Naive thymus-derived CD4-positive, alpha-beta T cell (primary cell): ENCODE measurements at regions not wholly inside any gene's neighbourhood (a gene's known extent, or its start where the extent isn't known, plus 50 kb on each side); places are given as distances from the start of the nearest gene placed in this dataset.

Experiments
- ATAC-seq: fragments of 150-1000 bp; cut with Tn5 transposase; 2 replicates; pipeline ENCODE4 v1.10.0; 2021; ENCODE audit warnings: mild to moderate bottlenecking, moderate library complexity
- CTCF ChIA-PET: fragments of 350-600 bp; sonication (Branson Sonifier 250); formaldehyde crosslinking; loops from one replicate; lab custom pipeline; 2021; ENCODE audit warnings: antibody characterized with exemption; lab: Charles Lee
- POLR2A ChIA-PET: fragments of 350-600 bp; sonication (Branson Sonifier 250); formaldehyde crosslinking; loops from one replicate; lab custom pipeline; 2021; ENCODE audit warnings: antibody characterized with exemption, inconsistent platforms; lab: Charles Lee
- DNase-seq, 9 donors: peaks; one replicate each; pipeline versions ENCODE4 v3.0.0 to v3.0.0-alpha.2; 2020 to 2022; ENCODE audit warnings: mixed read lengths in 1 of 9
- H3K27ac ChIP-seq: one replicate; pipeline ENCODE4 v1.7.0; 2013; ENCODE audit warnings: mild to moderate bottlenecking, low read depth, low read length, moderate library complexity
- H3K27me3 ChIP-seq, 2 donors: one replicate each; pipeline ENCODE4 v1.7.0; 2013; ENCODE audit warnings: low read length in 2 of 2, mild to moderate bottlenecking in 2 of 2, moderate library complexity in 2 of 2; ENCODE audit not compliant: control insufficient read depth in 2 of 2, insufficient read depth in 2 of 2
- H3K36me3 ChIP-seq, 3 experiments: 1 replicate in 2 of 3; 2 replicates in 1 of 3; pipeline ENCODE4 v1.7.0; 2013; ENCODE audit warnings: low read length in 3 of 3, mild to moderate bottlenecking in 3 of 3, moderate library complexity in 1 of 3; ENCODE audit not compliant: insufficient read depth in 3 of 3, control insufficient read depth in 2 of 3
- H3K4me1 ChIP-seq, 2 donors: one replicate each; pipeline ENCODE4 v1.7.0; 2013; ENCODE audit warnings: low read length in 2 of 2, mild to moderate bottlenecking in 2 of 2, moderate library complexity in 1 of 2; ENCODE audit not compliant: control insufficient read depth in 2 of 2, insufficient read depth in 2 of 2
- H3K4me3 ChIP-seq: 2 replicates; pipeline ENCODE4 v1.7.0; 2013; ENCODE audit warnings: mild to moderate bottlenecking, low read length
- H3K9me3 ChIP-seq, 3 experiments: 1 replicate in 2 of 3; 2 replicates in 1 of 3; pipeline ENCODE4 v1.7.0; 2013; ENCODE audit warnings: low read length in 3 of 3; ENCODE audit not compliant: control insufficient read depth in 2 of 3
- H3K27ac Mint-ChIP-seq, 9 donors: one replicate each; pipeline ENCODE4 v1.8.0; 2020 to 2022; ENCODE audit warnings: mixed read lengths in 9 of 9, mild to moderate bottlenecking in 8 of 9, moderate library complexity in 5 of 9, inconsistent platforms in 2 of 9
- H3K27me3 Mint-ChIP-seq, 5 donors: one replicate each; pipeline ENCODE4 v1.8.0; 2021 to 2022; ENCODE audit warnings: mixed read lengths in 5 of 5, mild to moderate bottlenecking in 1 of 5
- H3K36me3 Mint-ChIP-seq, 5 donors: one replicate each; pipeline ENCODE4 v1.8.0; 2020 to 2022; ENCODE audit warnings: mixed read lengths in 5 of 5, mild to moderate bottlenecking in 3 of 5, inconsistent platforms in 1 of 5
- H3K4me1 Mint-ChIP-seq, 7 donors: one replicate each; pipeline ENCODE4 v1.8.0; 2020 to 2022; ENCODE audit warnings: mixed read lengths in 7 of 7, mild to moderate bottlenecking in 3 of 7, inconsistent platforms in 1 of 7
- H3K4me3 Mint-ChIP-seq, 10 donors: one replicate each; pipeline ENCODE4 v1.8.0; 2020 to 2022; ENCODE audit warnings: mild to moderate bottlenecking in 10 of 10, mixed read lengths in 10 of 10, moderate library complexity in 6 of 10, inconsistent platforms in 2 of 10
- H3K9me3 Mint-ChIP-seq, 11 donors: one replicate each; pipeline ENCODE4 v1.8.0; 2020 to 2022; ENCODE audit warnings: mixed read lengths in 11 of 11, mild to moderate bottlenecking in 4 of 11, inconsistent platforms in 1 of 11, moderate library complexity in 1 of 11
- intact Hi-C, 2 donors: fragments of 100-400 bp; cut with micrococcal nuclease; formaldehyde crosslinking; loops; one replicate each; pipeline ENCODE4 v1.15.1; 2023

DNA sequence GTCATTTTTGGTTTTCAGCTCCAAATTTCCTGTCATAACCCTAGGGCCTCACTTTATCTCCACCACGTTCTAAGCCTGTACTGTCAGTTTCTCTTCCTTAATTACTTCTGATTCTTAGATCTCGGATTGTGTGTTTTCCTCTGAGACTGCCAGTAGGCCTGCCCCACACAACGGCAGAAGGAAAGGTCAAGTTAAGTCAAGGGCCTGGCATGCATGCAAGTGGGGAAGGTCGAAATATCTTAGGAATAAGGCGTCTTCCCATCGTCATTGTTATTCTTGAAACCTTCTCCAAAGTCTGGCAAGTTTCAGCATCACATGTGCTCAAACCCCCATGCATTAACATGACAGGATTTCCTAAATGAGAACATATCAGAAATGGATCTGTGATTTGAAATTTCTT lies 203.5 kb upstream of the TSHZ2 start:
- Histone ChIP-seq H3K27ac (no peak overlapping the region), H3K36me3 (no peaks in the 10 kb centered on the region), H3K4me3 (no peak overlapping the region), H3K9me3 (no peaks in the 10 kb centered on the region), H3K4me1 (no peaks in the 10 kb centered on the region), H3K27me3 (no peaks in the 10 kb centered on the region)
- Mint-ChIP-seq H3K27me3 (peaks cover 0 to 3% (median 0%) of the 10 kb centered on the region in 5 donors), H3K4me3 (no peak overlapping the region), H3K27ac (no peak overlapping the region), H3K36me3 (no peaks in the 10 kb centered on the region), H3K4me1 (no peaks in the 10 kb centered on the region), H3K9me3 (no peaks in the 10 kb centered on the region)
- DNase-seq = no peak
- no peak for ATAC-seq
- ChIA-PET CTCF (no interaction called here), POLR2A (no interaction called here)
- intact Hi-C loops = no loop called here

DNA sequence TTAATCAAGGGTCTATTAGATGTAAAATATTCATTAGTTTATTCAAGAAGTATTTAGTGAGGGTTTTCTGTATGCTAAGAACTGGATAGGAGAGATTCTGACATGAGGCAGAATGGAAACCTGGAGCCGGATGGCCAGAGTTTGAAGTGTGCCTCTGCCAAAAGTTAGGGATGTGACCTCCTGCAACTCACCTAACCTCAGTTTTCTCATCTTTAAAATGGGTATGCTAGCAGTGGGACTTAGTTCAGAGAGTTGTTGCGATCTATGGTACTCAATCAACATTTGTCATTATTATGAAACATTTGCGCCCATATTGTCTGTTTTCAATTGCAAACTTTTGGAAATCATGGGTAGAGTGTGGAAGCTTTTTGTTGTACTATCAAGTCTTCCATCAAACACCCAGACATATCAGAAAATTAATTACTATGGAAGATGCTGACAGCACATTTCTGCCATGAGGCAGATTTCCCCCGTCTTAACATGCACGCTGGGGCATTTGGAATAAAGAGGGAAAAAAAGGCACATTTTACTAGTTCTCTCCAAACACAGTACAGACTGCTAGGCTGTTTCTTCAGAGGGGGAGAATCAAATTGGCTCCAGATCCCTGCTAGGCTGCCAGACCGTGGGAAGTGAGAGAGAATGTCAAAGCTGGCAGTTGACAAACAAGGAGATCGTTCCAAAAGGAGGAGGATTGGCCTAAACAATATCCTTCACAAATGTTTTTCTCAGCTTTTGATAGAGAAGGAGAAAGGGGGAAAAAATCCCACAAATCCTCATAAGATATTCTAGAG lies 205.3 kb upstream of the TSHZ2 start:
- Histone ChIP-seq H3K9me3 (no peaks in the 10 kb centered on the region), H3K4me3 (no peak overlapping the region), H3K36me3 (no peaks in the 10 kb centered on the region), H3K27me3 (no peaks in the 10 kb centered on the region), H3K4me1 (no peaks in the 10 kb centered on the region), H3K27ac (no peak overlapping the region)
- H3K4me1 Mint-ChIP-seq = no peaks in the 10 kb centered on the region
- no peaks in the 10 kb centered on the region for H3K36me3 Mint-ChIP-seq
- DNase-seq (no peak), ATAC-seq (no peak)
- intact Hi-C loops = no loop called here
- peaks cover 0 to 3% (median 0%) of the 10 kb centered on the region in 5 donors for H3K27me3 Mint-ChIP-seq
- CTCF ChIA-PET = no interaction called here
- peaks cover 0 to 1% (median 0%) of the 10 kb centered on the region in 11 donors for H3K9me3 Mint-ChIP-seq
- POLR2A ChIA-PET = no interaction called here
- H3K4me3 Mint-ChIP-seq = no peak overlapping the region
- H3K27ac Mint-ChIP-seq = no peak overlapping the region

DNA sequence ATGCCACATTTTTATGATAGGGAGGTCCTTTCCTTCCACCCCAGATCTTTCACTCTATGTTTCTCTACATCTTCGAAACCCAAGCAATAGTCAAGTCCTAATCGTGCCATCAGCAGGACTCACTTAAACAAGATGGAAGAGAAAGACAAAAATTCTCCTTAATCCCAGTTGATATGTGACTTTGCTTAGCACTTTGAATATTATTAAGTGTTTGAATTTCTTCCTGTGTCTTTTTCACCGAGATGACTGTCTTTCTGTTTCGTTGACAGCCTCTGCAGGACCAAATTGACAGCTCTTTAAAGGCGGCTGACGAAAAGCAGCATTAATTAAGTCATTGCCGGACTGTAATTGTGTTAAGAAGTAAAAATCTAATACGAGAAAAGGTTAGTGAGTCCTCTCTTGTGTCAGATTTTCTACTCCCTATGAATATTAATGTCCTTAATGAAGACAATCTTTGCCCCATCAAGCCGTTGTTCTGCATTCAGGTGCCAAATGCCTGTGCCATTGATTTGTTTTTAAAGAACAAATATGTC lies 208.8 kb upstream of the TSHZ2 start:
- DNase-seq (no peak), ATAC-seq (no peak)
- Histone ChIP-seq H3K27me3 (no peaks in the 10 kb centered on the region), H3K4me1 (no peaks in the 10 kb centered on the region), H3K4me3 (no peak overlapping the region), H3K36me3 (no peaks in the 10 kb centered on the region), H3K9me3 (no peaks in the 10 kb centered on the region), H3K27ac (no peak overlapping the region)
- Mint-ChIP-seq H3K27ac (peak overlapping the region in 1 of 9 donors; percentile 14), H3K4me1 (no peaks in the 10 kb centered on the region), H3K9me3 (peaks cover 0 to 1% (median 0%) of the 10 kb centered on the region in 11 donors), H3K27me3 (peaks cover 0 to 3% (median 0%) of the 10 kb centered on the region in 5 donors), H3K36me3 (no peaks in the 10 kb centered on the region), H3K4me3 (no peak overlapping the region)
- intact Hi-C loops = no loop called here
- ChIA-PET POLR2A (no interaction called here), CTCF (no interaction called here)

DNA sequence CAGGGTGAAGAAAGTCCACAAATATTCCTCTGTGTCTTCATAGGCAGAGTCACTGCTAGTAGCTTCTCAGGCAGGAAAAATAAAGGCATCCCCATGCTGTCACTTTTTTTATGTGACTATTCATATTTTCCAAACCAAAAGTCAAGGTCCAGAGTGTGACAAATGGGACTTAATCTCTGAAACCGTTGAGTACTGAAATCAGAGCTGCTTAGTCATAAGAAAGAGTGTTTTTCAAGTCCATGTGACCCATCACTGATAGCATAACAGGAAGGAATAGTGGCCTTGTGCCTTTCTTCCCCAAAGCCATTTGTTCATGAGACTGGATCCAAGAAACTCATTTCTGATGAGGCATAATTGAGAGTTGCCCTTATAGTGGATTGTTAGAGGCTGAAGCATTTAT lies 210.3 kb upstream of the TSHZ2 start:
- peaks cover 0 to 3% (median 0%) of the 10 kb centered on the region in 5 donors for H3K27me3 Mint-ChIP-seq
- no peaks in the 10 kb centered on the region for H3K27me3 ChIP-seq
- no peaks in the 10 kb centered on the region for H3K9me3 ChIP-seq
- no peaks in the 10 kb centered on the region for H3K36me3 ChIP-seq
- H3K4me3 ChIP-seq = no peak overlapping the region
- no peaks in the 10 kb centered on the region for H3K4me1 ChIP-seq
- H3K27ac ChIP-seq = no peak overlapping the region
- ChIA-PET POLR2A (no interaction called here), CTCF (no interaction called here)
- H3K4me3 Mint-ChIP-seq = no peak overlapping the region
- H3K9me3 Mint-ChIP-seq = peaks cover 0 to 1% (median 0%) of the 10 kb centered on the region in 11 donors
- intact Hi-C loops = no loop called here
- H3K4me1 Mint-ChIP-seq = no peaks in the 10 kb centered on the region
- ATAC-seq (no peak), DNase-seq (no peak)
- no peak overlapping the region for H3K27ac Mint-ChIP-seq
- no peaks in the 10 kb centered on the region for H3K36me3 Mint-ChIP-seq

DNA sequence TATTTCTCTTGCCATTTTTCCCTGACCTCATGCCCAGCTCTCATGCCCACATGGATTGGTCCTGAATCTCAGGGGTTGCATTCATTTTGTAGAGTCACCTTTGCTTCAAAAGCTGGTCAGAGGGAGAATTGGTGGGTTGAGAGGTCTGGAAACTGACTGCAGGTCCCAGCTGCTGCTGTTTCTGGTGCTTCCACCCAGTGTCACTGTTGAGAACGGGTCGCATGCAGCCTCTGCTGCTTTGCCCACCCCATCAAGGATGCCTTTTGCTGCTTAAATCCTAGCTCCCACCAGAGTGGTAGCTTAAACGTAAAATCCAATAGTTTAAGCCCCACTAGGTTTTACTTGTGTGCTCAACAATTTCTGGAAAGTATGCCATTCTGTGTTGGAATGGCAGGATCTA lies 211.4 kb upstream of the TSHZ2 start:
- H3K36me3 ChIP-seq = no peaks in the 10 kb centered on the region
- no peaks in the 10 kb centered on the region for H3K9me3 ChIP-seq
- ChIA-PET CTCF (no interaction called here), POLR2A (no interaction called here)
- H3K4me3 ChIP-seq = no peak overlapping the region
- intact Hi-C loops = no loop called here
- no peaks in the 10 kb centered on the region for H3K27me3 Mint-ChIP-seq
- H3K4me1 ChIP-seq = no peaks in the 10 kb centered on the region
- H3K27ac Mint-ChIP-seq = no peak overlapping the region
- H3K27ac ChIP-seq = no peak overlapping the region
- no peak for DNase-seq
- H3K27me3 ChIP-seq = no peaks in the 10 kb centered on the region
- no peaks in the 10 kb centered on the region for H3K4me1 Mint-ChIP-seq
- H3K9me3 Mint-ChIP-seq = peaks cover 0 to 1% (median 0%) of the 10 kb centered on the region in 11 donors
- H3K36me3 Mint-ChIP-seq = no peaks in the 10 kb centered on the region
- no peak for ATAC-seq
- no peak overlapping the region for H3K4me3 Mint-ChIP-seq

DNA sequence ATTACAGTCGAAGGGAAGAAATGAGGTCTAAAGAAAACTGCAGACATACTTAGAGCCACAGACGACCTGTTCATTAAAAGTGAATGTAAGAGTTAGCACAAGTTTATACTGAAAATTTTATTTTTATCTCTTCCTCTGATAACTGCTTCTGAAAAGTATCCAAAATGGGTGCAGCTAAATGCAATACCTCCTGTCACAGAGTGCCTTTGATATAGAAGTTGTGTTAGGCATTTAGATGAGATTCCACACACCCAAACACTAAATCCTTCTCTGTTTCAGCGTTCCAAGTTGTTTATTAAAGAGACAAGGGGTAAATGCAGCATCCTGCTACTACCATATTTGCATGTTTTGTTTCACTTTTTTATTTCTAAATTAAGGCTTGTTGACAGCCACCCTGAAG lies 214.7 kb upstream of the TSHZ2 start:
- Mint-ChIP-seq H3K4me3 (no peak overlapping the region), H3K36me3 (no peaks in the 10 kb centered on the region), H3K27me3 (no peaks in the 10 kb centered on the region), H3K27ac (no peak overlapping the region), H3K9me3 (peaks cover 0 to 9% (median 0%) of the 10 kb centered on the region in 11 donors), H3K4me1 (no peaks in the 10 kb centered on the region)
- Histone ChIP-seq H3K36me3 (no peaks in the 10 kb centered on the region), H3K4me3 (no peak overlapping the region), H3K27ac (no peak overlapping the region), H3K27me3 (no peaks in the 10 kb centered on the region), H3K9me3 (no peaks in the 10 kb centered on the region), H3K4me1 (no peaks in the 10 kb centered on the region)
- no peak for ATAC-seq
- CTCF ChIA-PET = no interaction called here
- intact Hi-C loops = no loop called here
- POLR2A ChIA-PET = no interaction called here
- DNase-seq = no peak

DNA sequence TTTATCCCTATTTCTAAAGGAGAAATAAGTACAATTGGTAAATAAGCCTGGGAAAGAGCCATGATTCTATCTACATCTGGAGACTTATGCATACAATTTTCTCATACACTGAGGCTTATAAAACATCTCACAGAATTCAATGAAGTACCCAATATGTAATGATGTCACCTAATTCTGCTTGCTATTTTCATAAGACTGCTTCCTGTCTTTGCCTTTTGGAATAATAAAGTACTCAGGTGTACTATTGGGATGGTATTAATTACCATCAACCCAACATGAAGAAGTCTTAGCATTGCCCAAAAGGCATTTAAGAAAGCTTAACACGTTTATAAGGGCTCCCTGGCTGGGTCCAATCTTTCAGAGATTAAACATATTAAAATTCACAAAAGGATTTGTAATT lies 216.4 kb upstream of the TSHZ2 start:
- no peaks in the 10 kb centered on the region for H3K27me3 ChIP-seq
- intact Hi-C loops = no loop called here

More for the DNA sequence above, 216.4 kb upstream of the TSHZ2 start:
- no peak overlapping the region for H3K27ac ChIP-seq
- no peaks in the 10 kb centered on the region for H3K27me3 Mint-ChIP-seq
- H3K36me3 ChIP-seq = no peaks in the 10 kb centered on the region
- no peak for ATAC-seq
- DNase-seq = no peak
- POLR2A ChIA-PET = no interaction called here
- H3K4me1 ChIP-seq = no peaks in the 10 kb centered on the region
- H3K36me3 Mint-ChIP-seq = no peaks in the 10 kb centered on the region
- no peak overlapping the region for H3K4me3 Mint-ChIP-seq
- H3K4me3 ChIP-seq = no peak overlapping the region
- H3K4me1 Mint-ChIP-seq = no peaks in the 10 kb centered on the region
- peaks cover 0 to 9% (median 0%) of the 10 kb centered on the region in 11 donors for H3K9me3 Mint-ChIP-seq
- no peaks in the 10 kb centered on the region for H3K9me3 ChIP-seq
- no peak overlapping the region for H3K27ac Mint-ChIP-seq
- CTCF ChIA-PET = no interaction called here
